HUES6 (cell line): ENCODE measurements at regions not wholly inside any gene's neighbourhood (a gene's known extent, or its start where the extent isn't known, plus 50 kb on each side); places are given as distances from the start of the nearest gene placed in this dataset.
A peak's percentile ranks its signal among the peaks of the same experiment; 100 is the strongest.
"Not testable (repeated sequence)": the region's sequence is repeated elsewhere in the genome, so short reads cannot be mapped to it uniquely, and the experiment has no call there.

Experiments
- H3K27ac ChIP-seq: 2 replicates; pipeline ENCODE4 v1.7.0; 2013; ENCODE audit warnings: low read depth, mild to moderate bottlenecking, low read length, inconsistent platforms
- H3K27me3 ChIP-seq: 2 replicates; pipeline ENCODE4 v1.6.1; 2013; ENCODE audit warnings: low read length; ENCODE audit not compliant: control insufficient read depth, insufficient read depth
- H3K36me3 ChIP-seq: 2 replicates; pipeline ENCODE4 v1.6.1; 2013; ENCODE audit warnings: low read length; ENCODE audit not compliant: control insufficient read depth, insufficient read depth
- H3K4me1 ChIP-seq: 2 replicates; pipeline ENCODE4 v1.6.1; 2013; ENCODE audit warnings: low read length; ENCODE audit not compliant: control insufficient read depth, insufficient read depth
- H3K4me3 ChIP-seq: 2 replicates; pipeline ENCODE4 v1.5.1; 2013; ENCODE audit warnings: low read depth, low read length
- H3K9ac ChIP-seq: one replicate; pipeline ENCODE4 v1.6.1; 2013; ENCODE audit warnings: mild to moderate bottlenecking, low read length
- H3K9me3 ChIP-seq: 2 replicates; pipeline ENCODE4 v1.6.1; 2013; ENCODE audit warnings: low read depth, low read length; ENCODE audit not compliant: control insufficient read depth, insufficient read depth

GRCh38 chr5:127186657-127187056, 103.9 kb upstream of the MEGF10 start:
- Histone ChIP-seq H3K9ac (no peak overlapping the region), H3K27me3 (no peaks in the 10 kb centered on the region), H3K36me3 (no peaks in the 10 kb centered on the region), H3K4me1 (no peaks in the 10 kb centered on the region), H3K4me3 (no peak overlapping the region), H3K27ac (no peak overlapping the region), H3K9me3 (no peaks in the 10 kb centered on the region; the same call in 1 of the 2 replicates)

- no peak overlapping the region for H3K27ac ChIP-seq
- no peak overlapping the region for H3K9ac ChIP-seq
- no peaks in the 10 kb centered on the region; the same call in 1 of the 2 replicates for H3K9me3 ChIP-seq
- no peak overlapping the region for H3K4me3 ChIP-seq
- no peaks in the 10 kb centered on the region for H3K4me1 ChIP-seq
- H3K36me3 ChIP-seq = no peaks in the 10 kb centered on the region
- H3K27me3 ChIP-seq = no peaks in the 10 kb centered on the region
Observed at GRCh38 chr5:127187706-127188105, 102.9 kb upstream of the MEGF10 start.

GRCh38 chr5:127192150-127192549, 98.4 kb upstream of the MEGF10 start:
- H3K9ac ChIP-seq = no peak overlapping the region
- no peaks in the 10 kb centered on the region for H3K4me1 ChIP-seq
- no peaks in the 10 kb centered on the region for H3K9me3 ChIP-seq
- no peak overlapping the region for H3K4me3 ChIP-seq
- H3K27me3 ChIP-seq = no peaks in the 10 kb centered on the region
- no peak overlapping the region for H3K27ac ChIP-seq
- no peaks in the 10 kb centered on the region for H3K36me3 ChIP-seq

GRCh38 chr5:127192836-127193338, 97.7 kb upstream of the MEGF10 start:
- Histone ChIP-seq H3K27ac (no peak overlapping the region), H3K27me3 (no peaks in the 10 kb centered on the region), H3K9me3 (no peaks in the 10 kb centered on the region), H3K9ac (no peak overlapping the region), H3K4me3 (no peak overlapping the region), H3K4me1 (no peaks in the 10 kb centered on the region), H3K36me3 (no peaks in the 10 kb centered on the region)

GRCh38 chr5:127196042-127196441, 94.6 kb upstream of the MEGF10 start:
- Histone ChIP-seq H3K27me3 (no peaks in the 10 kb centered on the region), H3K4me1 (no peaks in the 10 kb centered on the region), H3K4me3 (no peak overlapping the region), H3K36me3 (no peaks in the 10 kb centered on the region), H3K9me3 (no peaks in the 10 kb centered on the region), H3K27ac (no peak overlapping the region), H3K9ac (no peak overlapping the region)

GRCh38 chr5:127197402-127198167, 93.0 kb upstream of the MEGF10 start:
- H3K27ac ChIP-seq, H3K9ac ChIP-seq, H3K27me3 ChIP-seq, H3K4me1 ChIP-seq, H3K36me3 ChIP-seq, H3K9me3 ChIP-seq: not testable (repeated sequence)
- H3K4me3 ChIP-seq = peak overlapping the region; percentile 39; the same call in 1 of the 2 replicates

- H3K27ac ChIP-seq, H3K9me3 ChIP-seq, H3K4me1 ChIP-seq, H3K27me3 ChIP-seq, H3K9ac ChIP-seq, H3K4me3 ChIP-seq, H3K36me3 ChIP-seq: not testable (repeated sequence)
Observed at GRCh38 chr5:127202738-127203137, 87.9 kb upstream of the MEGF10 start.

- H3K36me3 ChIP-seq = no peaks in the 10 kb centered on the region
- peaks cover 7% of the 10 kb centered on the region; the same call in 1 of the 2 replicates for H3K4me1 ChIP-seq
- H3K9ac ChIP-seq = no peak overlapping the region
- peaks cover 3% of the 10 kb centered on the region; the same call in 1 of the 2 replicates for H3K9me3 ChIP-seq
- no peaks in the 10 kb centered on the region for H3K27me3 ChIP-seq
- no peak overlapping the region for H3K4me3 ChIP-seq
- H3K27ac ChIP-seq = no peak overlapping the region
Observed at GRCh38 chr5:127203818-127204217, 86.8 kb upstream of the MEGF10 start.

GRCh38 chr5:127205147-127205546, 85.4 kb upstream of the MEGF10 start:
- Histone ChIP-seq H3K27ac (no peak overlapping the region), H3K9me3 (peaks cover 3% of the 10 kb centered on the region; the same call in 1 of the 2 replicates), H3K9ac (no peak overlapping the region), H3K4me1 (peaks cover 7% of the 10 kb centered on the region; the same call in 1 of the 2 replicates), H3K4me3 (no peak overlapping the region), H3K27me3 (no peaks in the 10 kb centered on the region), H3K36me3 (no peaks in the 10 kb centered on the region)

GRCh38 chr5:127206320-127207113, 84.1 kb upstream of the MEGF10 start:
- Histone ChIP-seq H3K36me3 (no peaks in the 10 kb centered on the region), H3K9ac (no peak overlapping the region), H3K4me1 (peaks cover 7% of the 10 kb centered on the region; the same call in 1 of the 2 replicates), H3K4me3 (no peak overlapping the region), H3K9me3 (peaks cover 3% of the 10 kb centered on the region; the same call in 1 of the 2 replicates), H3K27ac (no peak overlapping the region), H3K27me3 (no peaks in the 10 kb centered on the region)

- H3K4me3 ChIP-seq = no peak overlapping the region
- no peaks in the 10 kb centered on the region for H3K27me3 ChIP-seq
- no peak overlapping the region for H3K27ac ChIP-seq
- H3K36me3 ChIP-seq = no peaks in the 10 kb centered on the region
- H3K4me1 ChIP-seq = peaks cover 7% of the 10 kb centered on the region; the same call in 1 of the 2 replicates
- peaks cover 3% of the 10 kb centered on the region; the same call in 1 of the 2 replicates for H3K9me3 ChIP-seq
- H3K9ac ChIP-seq = no peak overlapping the region
Observed at GRCh38 chr5:127210042-127210441, 80.6 kb upstream of the MEGF10 start.
